ENCODE measurements at regions not wholly inside any gene's neighbourhood (a gene's known extent, or its start where the extent isn't known, plus 50 kb on each side); places are given as distances from the start of the nearest gene placed in this dataset.

GRCh38 chr3:31254483-31254882 lies 278.2 kb upstream of the STT3B start:
- DNase-seq = no peak

- DNase-seq = no peak
Observed at GRCh38 chr3:31255007-31255581, 277.6 kb upstream of the STT3B start.

- no peak for DNase-seq
Observed at GRCh38 chr3:31262201-31262600, 270.5 kb upstream of the STT3B start.

GRCh38 chr3:31263897-31264296 lies 268.8 kb upstream of the STT3B start:
- no peak for DNase-seq

- no peak for DNase-seq
Observed at GRCh38 chr3:31265646-31266428, 266.9 kb upstream of the STT3B start.

GRCh38 chr3:31268868-31269267 lies 263.9 kb upstream of the STT3B start:
- no peak for DNase-seq

GRCh38 chr3:31270010-31270409 lies 262.7 kb upstream of the STT3B start:
- DNase-seq = no peak

GRCh38 chr3:31274326-31275024 lies 258.2 kb upstream of the STT3B start:
- no peak for DNase-seq

- no peak for DNase-seq
Observed at GRCh38 chr3:31275038-31275572, 257.6 kb upstream of the STT3B start.

GRCh38 chr3:31275583-31275982 lies 257.1 kb upstream of the STT3B start:
- DNase-seq = no peak

GRCh38 chr3:31277582-31277981 lies 255.1 kb upstream of the STT3B start:
- DNase-seq = no peak

GRCh38 chr3:31278532-31278931 lies 254.2 kb upstream of the STT3B start:
- no peak for DNase-seq

GRCh38 chr3:31284776-31285175 lies 247.9 kb upstream of the STT3B start:
- no peak for DNase-seq

- no peak for DNase-seq
Observed at GRCh38 chr3:31285833-31286486, 246.8 kb upstream of the STT3B start.

GRCh38 chr3:31288224-31288623 lies 244.5 kb upstream of the STT3B start:
- DNase-seq = no peak

GRCh38 chr3:31288641-31289100 lies 244.1 kb upstream of the STT3B start:
- no peak for DNase-seq

GRCh38 chr3:31289584-31289983 lies 243.1 kb upstream of the STT3B start:
- DNase-seq = no peak

- DNase-seq = no peak
Observed at GRCh38 chr3:31290046-31290445, 242.7 kb upstream of the STT3B start.

GRCh38 chr3:31291818-31292217 lies 240.9 kb upstream of the STT3B start:
- DNase-seq = no peak

- no peak for DNase-seq
Observed at GRCh38 chr3:31294430-31295149, 238.1 kb upstream of the STT3B start.

GRCh38 chr3:31295150-31295765 lies 237.5 kb upstream of the STT3B start:
- no peak for DNase-seq

- no peak for DNase-seq
Observed at GRCh38 chr3:31297726-31298298, 234.9 kb upstream of the STT3B start.
